ENCODE measurements at regions not wholly inside any gene's neighbourhood (a gene's known extent, or its start where the extent isn't known, plus 50 kb on each side); places are given as distances from the start of the nearest gene placed in this dataset.

DNA sequence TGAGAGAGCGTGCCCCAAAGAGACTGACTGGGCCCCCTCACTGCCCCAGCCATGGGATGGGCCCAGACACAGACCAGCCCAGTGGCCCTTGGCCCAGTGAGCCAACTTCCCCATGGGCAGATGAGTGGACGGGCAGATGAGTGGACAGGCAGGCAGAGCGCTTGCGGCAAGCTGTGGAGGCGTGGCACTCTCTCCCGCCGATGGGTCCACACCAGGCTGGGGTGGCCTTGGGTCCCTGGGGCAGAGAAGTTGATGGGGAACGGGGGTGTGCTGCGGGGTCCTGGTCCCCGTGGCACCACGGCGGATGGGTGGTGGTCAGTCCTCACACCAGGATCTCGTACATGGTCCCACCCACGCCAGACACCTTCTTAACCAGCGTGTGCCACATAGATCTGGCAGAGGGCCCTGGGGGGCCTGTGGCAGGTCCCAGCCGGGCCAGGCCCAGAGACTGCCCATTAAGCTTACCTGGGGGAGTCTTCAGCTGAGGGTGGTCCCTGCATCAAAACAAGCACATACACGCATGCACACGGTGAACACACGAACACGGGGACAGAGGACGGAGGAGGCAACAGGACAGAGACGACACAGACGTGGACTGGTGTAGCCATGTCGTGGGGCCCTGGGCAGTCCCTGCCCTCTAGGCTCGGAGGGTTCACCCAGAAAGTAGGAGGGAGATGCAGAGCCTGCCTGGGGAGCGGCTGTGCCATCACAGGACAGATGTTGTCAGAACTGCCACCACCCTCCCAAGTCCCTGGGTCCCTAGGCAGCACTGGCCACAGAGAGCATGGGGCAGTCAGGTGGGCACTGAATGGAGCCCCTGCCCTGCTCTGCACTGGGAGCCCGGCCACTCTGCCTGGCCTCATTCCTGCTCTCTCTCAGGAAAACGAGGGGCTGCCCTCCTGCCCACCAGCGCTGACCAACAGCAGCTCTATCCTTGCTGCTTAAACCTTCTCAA lies 182.2 kb downstream of the IGLL1 start:
- no peak for DNase-seq (ENCODE audit: low read depth)
- no peak overlapping the region for H3K4me3 ChIP-seq (ENCODE audit: low read depth, low read length)
- no peak for TF ChIP-seq CTCF (IDR thresholded peaks at IDR 0.05; ENCODE audit: insufficient read depth, low read depth, low read length, missing control alignments)

DNA sequence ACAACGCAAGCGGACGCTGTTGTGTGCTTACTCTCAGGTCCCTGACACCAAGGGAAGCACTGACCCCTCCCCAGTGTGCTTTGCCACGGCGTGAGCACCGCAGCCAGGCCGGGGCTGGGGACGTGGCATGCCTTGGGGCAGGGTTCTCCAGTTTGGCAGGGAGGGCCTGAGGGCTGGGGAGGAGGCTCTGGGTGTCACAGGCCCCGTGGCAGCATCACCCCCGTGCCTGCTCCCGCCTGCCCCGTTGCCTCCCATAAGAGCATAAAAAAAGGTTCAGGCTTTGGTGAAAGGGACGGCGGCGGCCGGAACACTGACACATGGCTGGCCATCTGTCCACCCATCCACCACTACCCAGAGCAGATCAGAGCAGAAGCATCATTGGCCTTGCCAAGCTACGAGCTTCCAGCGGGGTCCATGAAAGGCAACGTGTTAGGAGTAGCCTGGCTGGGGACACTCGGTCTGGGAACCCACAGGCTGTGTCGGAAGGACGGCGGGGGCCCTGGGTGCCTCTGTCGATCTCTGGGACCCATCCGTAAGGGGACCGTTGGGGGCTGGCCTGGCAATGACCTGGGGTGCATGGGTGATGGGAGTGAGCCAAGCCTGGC lies 183.0 kb downstream of the IGLL1 start:
- DNase-seq (ENCODE audit: low read depth): no peak
- no peak overlapping the region for H3K4me3 ChIP-seq (ENCODE audit: low read depth, low read length)
- TF ChIP-seq CTCF (IDR thresholded peaks at IDR 0.05; ENCODE audit: insufficient read depth, low read depth, low read length, missing control alignments): no peak

GRCh38 chr22:23396362-23397007 lies 183.6 kb downstream of the IGLL1 start:
- no peak for DNase-seq (ENCODE audit: low read depth)
- no peak for TF ChIP-seq CTCF (IDR thresholded peaks at IDR 0.05; ENCODE audit: insufficient read depth, low read depth, low read length, missing control alignments)
- H3K4me3 ChIP-seq (ENCODE audit: low read depth, low read length): no peak overlapping the region

DNA sequence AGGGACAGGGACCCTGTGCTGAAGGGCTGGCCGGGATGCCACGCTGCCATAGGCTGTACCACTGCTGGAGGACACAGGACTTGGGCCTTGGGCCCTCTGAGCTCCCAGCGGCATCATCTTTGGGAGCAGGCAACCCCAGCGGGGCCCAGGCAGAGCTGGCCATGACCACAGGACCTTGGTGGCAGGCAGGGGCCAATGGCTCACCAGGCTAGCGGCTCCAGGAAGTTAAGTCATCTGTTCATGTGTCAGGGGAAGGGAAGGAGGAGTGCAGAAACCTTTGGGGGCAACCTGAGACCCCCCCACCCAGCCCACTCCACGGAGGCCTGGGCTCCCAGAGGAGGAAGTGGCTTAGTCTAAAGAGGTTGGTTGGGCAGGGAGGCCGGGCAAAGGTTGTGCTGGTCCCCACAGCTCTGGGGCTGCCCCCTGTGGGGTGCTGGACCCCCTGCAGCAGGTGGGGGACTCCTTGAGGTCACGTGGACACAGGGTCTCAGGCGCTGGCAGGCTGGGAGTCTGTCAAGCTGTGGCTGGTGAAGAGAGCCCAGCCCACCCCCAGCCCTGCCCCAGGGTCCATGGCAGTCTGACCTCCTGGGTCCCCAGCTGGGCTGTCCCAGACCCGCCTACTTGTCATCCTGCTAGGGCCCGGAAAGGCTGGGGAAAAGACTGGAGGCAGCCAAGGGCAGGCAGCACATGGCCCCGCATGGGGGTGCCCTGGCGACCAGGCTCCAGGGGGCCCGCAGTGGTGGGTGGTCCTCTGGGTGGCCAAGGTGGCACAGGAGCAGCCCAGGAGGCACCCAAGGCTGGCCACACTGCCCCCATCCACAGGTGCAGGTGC lies 184.3 kb downstream of the IGLL1 start:
- no peak for TF ChIP-seq CTCF (IDR thresholded peaks at IDR 0.05; ENCODE audit: insufficient read depth, low read depth, low read length, missing control alignments)
- no peak overlapping the region for H3K4me3 ChIP-seq (ENCODE audit: low read depth, low read length)
- DNase-seq (ENCODE audit: low read depth): no peak

DNA sequence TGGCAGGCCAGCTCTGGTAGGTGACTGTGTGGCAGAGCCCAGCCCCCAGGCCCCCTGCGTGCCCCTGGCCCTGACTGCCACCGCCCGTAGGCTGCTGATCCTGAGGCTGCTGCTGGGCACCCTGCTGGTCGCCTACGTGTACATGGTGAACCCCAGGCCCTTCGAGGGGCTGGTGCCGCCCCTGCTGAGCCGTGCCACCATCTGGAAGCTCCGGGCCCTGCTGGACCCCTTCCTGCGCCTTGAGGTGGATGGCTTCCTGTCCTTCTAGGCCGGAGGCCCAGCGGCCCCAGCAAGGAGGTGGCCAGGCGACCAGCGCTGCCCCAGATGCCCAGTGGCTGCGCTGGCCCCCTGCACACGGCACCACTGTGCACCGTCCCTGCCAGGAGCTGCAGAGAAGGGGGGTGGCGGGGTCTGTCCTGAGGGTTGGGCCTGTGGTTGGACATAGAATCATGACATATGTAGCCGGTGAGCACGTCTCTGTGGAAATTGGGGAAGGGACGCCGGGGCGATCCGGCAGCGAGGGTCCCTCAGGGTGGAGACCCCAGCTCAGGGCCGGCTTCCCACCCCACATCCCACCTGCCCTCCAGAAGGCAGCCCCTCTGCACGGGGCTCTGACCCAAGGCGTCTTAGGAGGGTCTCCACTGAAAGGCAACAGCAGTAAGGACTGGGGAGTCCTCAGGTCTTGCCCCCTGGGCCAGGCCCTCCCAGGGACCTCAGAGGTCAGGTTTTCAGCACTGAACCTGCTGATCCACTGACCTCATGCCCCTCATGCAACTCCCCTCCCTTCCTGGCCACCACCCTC lies 185.4 kb downstream of the IGLL1 start:
- DNase-seq (ENCODE audit: low read depth): no peak
- no peak overlapping the region for H3K4me3 ChIP-seq (ENCODE audit: low read depth, low read length)
- no peak for TF ChIP-seq CTCF (IDR thresholded peaks at IDR 0.05; ENCODE audit: insufficient read depth, low read depth, low read length, missing control alignments)
